ENCODE measurements at regions not wholly inside any gene's neighbourhood (a gene's known extent, or its start where the extent isn't known, plus 50 kb on each side); places are given as distances from the start of the nearest gene placed in this dataset.

GRCh38 chr10:128398118-128398517, 271.9 kb upstream of the MKI67 start:
- Histone ChIP-seq H4K20me1 (ENCODE audit: control insufficient read depth, insufficient read depth, low read depth, low read length) (no peaks in the 10 kb centered on the region), H3K4me3 (ENCODE audit: low read length) (no peak overlapping the region), H3K4me1 (ENCODE audit: control insufficient read depth, low read length) (no peaks in the 10 kb centered on the region), H3K4me2 (ENCODE audit: low read length) (no peak overlapping the region), H3K79me2 (ENCODE audit: control insufficient read depth, low read length) (no peaks in the 10 kb centered on the region), H3K27ac (ENCODE audit: low read depth, low read length) (no peak overlapping the region), H3F3A (ENCODE audit: control insufficient read depth, insufficient read depth) (no peaks in the 10 kb centered on the region), H3K9me3 (ENCODE audit: control insufficient read depth, insufficient read depth, low read length) (no peaks in the 10 kb centered on the region), H3K9me2 (replicated peaks; ENCODE audit: control insufficient read depth, low read length) (no peaks in the 10 kb centered on the region), H3K36me3 (ENCODE audit: control insufficient read depth, low read length) (no peaks in the 10 kb centered on the region), H3K27me3 (ENCODE audit: control insufficient read depth, low read length) (no peaks in the 10 kb centered on the region)
- TF ChIP-seq EZH2phosphoT487 (IDR thresholded peaks at IDR 0.05; ENCODE audit: borderline replicate concordance, low read length) (no peak), CTCF (IDR thresholded peaks at IDR 0.05; ENCODE audit: low read depth, low read length, poor library complexity, severe bottlenecking) (no peak)

- H3K36me3 ChIP-seq (ENCODE audit: control insufficient read depth, low read length), result no peaks in the 10 kb centered on the region
- TF ChIP-seq CTCF (IDR thresholded peaks at IDR 0.05; ENCODE audit: low read depth, low read length, poor library complexity, severe bottlenecking) (no peak), EZH2phosphoT487 (IDR thresholded peaks at IDR 0.05; ENCODE audit: borderline replicate concordance, low read length) (no peak)
Measured at GRCh38 chr10:128398999-128399398, 272.8 kb upstream of the MKI67 start.

GRCh38 chr10:128400564-128400963, 274.3 kb upstream of the MKI67 start:
- Histone ChIP-seq H4K20me1 (ENCODE audit: control insufficient read depth, insufficient read depth, low read depth, low read length) (no peaks in the 10 kb centered on the region), H3K79me2 (ENCODE audit: control insufficient read depth, low read length) (no peaks in the 10 kb centered on the region)
- no peak for TF ChIP-seq EZH2phosphoT487 (IDR thresholded peaks at IDR 0.05; ENCODE audit: borderline replicate concordance, low read length)
- TF ChIP-seq CTCF (IDR thresholded peaks at IDR 0.05; ENCODE audit: low read depth, low read length, poor library complexity, severe bottlenecking), result no peak

More at GRCh38 chr10:128398999-128399398, 272.8 kb upstream of the MKI67 start:
- H3K4me2 ChIP-seq (ENCODE audit: low read length), result no peak overlapping the region
- H3F3A ChIP-seq (ENCODE audit: control insufficient read depth, insufficient read depth), result no peaks in the 10 kb centered on the region
- H4K20me1 ChIP-seq (ENCODE audit: control insufficient read depth, insufficient read depth, low read depth, low read length), result no peaks in the 10 kb centered on the region
- no peaks in the 10 kb centered on the region for H3K9me3 ChIP-seq (ENCODE audit: control insufficient read depth, insufficient read depth, low read length)
- no peaks in the 10 kb centered on the region for H3K27me3 ChIP-seq (ENCODE audit: control insufficient read depth, low read length)
- no peaks in the 10 kb centered on the region for H3K4me1 ChIP-seq (ENCODE audit: control insufficient read depth, low read length)
- H3K9me2 ChIP-seq (replicated peaks; ENCODE audit: control insufficient read depth, low read length), result no peaks in the 10 kb centered on the region
- H3K79me2 ChIP-seq (ENCODE audit: control insufficient read depth, low read length), result no peaks in the 10 kb centered on the region
- no peak overlapping the region for H3K4me3 ChIP-seq (ENCODE audit: low read length)
- H3K27ac ChIP-seq (ENCODE audit: low read depth, low read length), result no peak overlapping the region

GRCh38 chr10:128405450-128405849, 279.2 kb upstream of the MKI67 start:
- no peaks in the 10 kb centered on the region for H3K9me2 ChIP-seq (replicated peaks; ENCODE audit: control insufficient read depth, low read length)
- no peaks in the 10 kb centered on the region for H4K20me1 ChIP-seq (ENCODE audit: control insufficient read depth, insufficient read depth, low read depth, low read length)
- H3K79me2 ChIP-seq (ENCODE audit: control insufficient read depth, low read length), result no peaks in the 10 kb centered on the region
- no peak overlapping the region for H3K27ac ChIP-seq (ENCODE audit: low read depth, low read length)
- H3K4me2 ChIP-seq (ENCODE audit: low read length), result no peak overlapping the region
- H3K4me3 ChIP-seq (ENCODE audit: low read length), result no peak overlapping the region
- no peaks in the 10 kb centered on the region for H3K27me3 ChIP-seq (ENCODE audit: control insufficient read depth, low read length)
- H3F3A ChIP-seq (ENCODE audit: control insufficient read depth, insufficient read depth), result no peaks in the 10 kb centered on the region
- no peaks in the 10 kb centered on the region for H3K9me3 ChIP-seq (ENCODE audit: control insufficient read depth, insufficient read depth, low read length)
- no peaks in the 10 kb centered on the region for H3K4me1 ChIP-seq (ENCODE audit: control insufficient read depth, low read length)
- TF ChIP-seq EZH2phosphoT487 (IDR thresholded peaks at IDR 0.05; ENCODE audit: borderline replicate concordance, low read length) (no peak), CTCF (IDR thresholded peaks at IDR 0.05; ENCODE audit: low read depth, low read length, poor library complexity, severe bottlenecking) (no peak)
- H3K36me3 ChIP-seq (ENCODE audit: control insufficient read depth, low read length), result no peaks in the 10 kb centered on the region

More at GRCh38 chr10:128400564-128400963, 274.3 kb upstream of the MKI67 start:
- no peaks in the 10 kb centered on the region for H3F3A ChIP-seq (ENCODE audit: control insufficient read depth, insufficient read depth)
- H3K9me2 ChIP-seq (replicated peaks; ENCODE audit: control insufficient read depth, low read length), result no peaks in the 10 kb centered on the region
- H3K9me3 ChIP-seq (ENCODE audit: control insufficient read depth, insufficient read depth, low read length), result no peaks in the 10 kb centered on the region
- H3K4me1 ChIP-seq (ENCODE audit: control insufficient read depth, low read length), result no peaks in the 10 kb centered on the region
- no peak overlapping the region for H3K4me2 ChIP-seq (ENCODE audit: low read length)
- H3K27ac ChIP-seq (ENCODE audit: low read depth, low read length), result no peak overlapping the region
- H3K27me3 ChIP-seq (ENCODE audit: control insufficient read depth, low read length), result no peaks in the 10 kb centered on the region
- no peak overlapping the region for H3K4me3 ChIP-seq (ENCODE audit: low read length)
- no peaks in the 10 kb centered on the region for H3K36me3 ChIP-seq (ENCODE audit: control insufficient read depth, low read length)

All from DOHH2 (cell line).